ENCODE measurements at regions not wholly inside any gene's neighbourhood (a gene's known extent, or its start where the extent isn't known, plus 50 kb on each side); places are given as distances from the start of the nearest gene placed in this dataset.

DNA sequence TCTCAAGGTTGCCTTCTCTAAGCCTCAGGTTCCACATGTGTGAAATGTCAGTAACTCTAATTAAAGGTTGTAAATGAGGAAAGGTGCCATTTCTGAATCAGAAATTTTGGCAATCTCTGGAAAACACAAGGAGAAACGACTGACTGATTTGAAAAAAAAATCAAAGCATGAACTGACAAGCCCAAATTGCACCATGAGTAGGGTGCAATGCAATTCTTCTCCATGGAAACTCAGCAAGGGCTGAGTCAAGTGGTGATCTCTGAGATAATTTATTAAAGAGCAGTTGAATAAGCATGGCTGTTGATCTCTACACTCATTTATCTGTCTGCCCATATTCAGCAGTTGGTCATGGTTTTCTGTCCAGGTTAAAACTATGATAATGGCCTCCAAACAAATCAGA, 201.6 kb upstream of the CMC1 start:
- in situ Hi-C loops (cut with HindIII; ENCODE audit: extremely low pct_ligation_motif_present, low pct_unique_long_range_greater_than_20kb) (no loop called here), intact Hi-C loops (cut with micrococcal nuclease; ENCODE audit: unreplicated experiment) (no loop called here)
- H3K27ac ChIP-seq (ENCODE audit: extremely low read length, insufficient read depth, low read length) = no peak overlapping the region
- no peak overlapping the region for H2AFZ ChIP-seq (ENCODE audit: low read length)
- ATAC-seq (no peak), DNase-seq (ENCODE audit: low spot score) (no peak), FAIRE-seq (no peak)
- BruUV-seq (replicated peaks) = no TSS peak
- H3K27me3 ChIP-seq (ENCODE audit: control insufficient read depth in 1 of 2, insufficient read depth in 2 of 2, low read length in 2 of 2) = no peaks in the 10 kb centered on the region
- TF ChIP-seq MAF1 (CRISPR knock-in tag; IDR thresholded peaks at IDR 0.05; ENCODE audit: borderline replicate concordance) (no peak), RFX3 (CRISPR knock-in tag; IDR thresholded peaks at IDR 0.05) (no peak), AHR (CRISPR knock-in tag; IDR thresholded peaks at IDR 0.05) (no peak), IKZF1 (IDR thresholded peaks at IDR 0.05) (no peak)
- CTCF ChIA-PET (ENCODE audit: low intra/inter-chr PET ratio, low total read pairs) = no interaction called here
- H3K4me3 ChIP-seq (replicated peaks in 1 of 3; ENCODE audit: insufficient read depth in 1 of 3, low read depth in 2 of 3, low read length in 3 of 3) = no peak overlapping the region
- H3K36me3 ChIP-seq (replicated peaks in 1 of 2; ENCODE audit: control insufficient read depth in 1 of 2, insufficient read depth in 2 of 2, low read length in 2 of 2) = no peaks in the 10 kb centered on the region
- POLR2A ChIA-PET = no interaction called here
- H3K9ac ChIP-seq (ENCODE audit: insufficient read depth, low read depth, low read length) = no peak overlapping the region
- H3K79me2 ChIP-seq (ENCODE audit: insufficient read depth, low read length) = no peaks in the 10 kb centered on the region
- 0% methylated on average over 1 of the region's 1 CpG for WGBS (ENCODE audit: low lambda C conversion rate)
- H3K9me3 ChIP-seq (ENCODE audit: low read length) = no peaks in the 10 kb centered on the region
- no peaks in the 10 kb centered on the region for H4K20me1 ChIP-seq (ENCODE audit: insufficient read depth, low read length)
- H3K4me1 ChIP-seq (ENCODE audit: insufficient read depth, low read length) = no peaks in the 10 kb centered on the region
- H3K4me2 ChIP-seq (ENCODE audit: low read depth, low read length) = no peak overlapping the region

DNA sequence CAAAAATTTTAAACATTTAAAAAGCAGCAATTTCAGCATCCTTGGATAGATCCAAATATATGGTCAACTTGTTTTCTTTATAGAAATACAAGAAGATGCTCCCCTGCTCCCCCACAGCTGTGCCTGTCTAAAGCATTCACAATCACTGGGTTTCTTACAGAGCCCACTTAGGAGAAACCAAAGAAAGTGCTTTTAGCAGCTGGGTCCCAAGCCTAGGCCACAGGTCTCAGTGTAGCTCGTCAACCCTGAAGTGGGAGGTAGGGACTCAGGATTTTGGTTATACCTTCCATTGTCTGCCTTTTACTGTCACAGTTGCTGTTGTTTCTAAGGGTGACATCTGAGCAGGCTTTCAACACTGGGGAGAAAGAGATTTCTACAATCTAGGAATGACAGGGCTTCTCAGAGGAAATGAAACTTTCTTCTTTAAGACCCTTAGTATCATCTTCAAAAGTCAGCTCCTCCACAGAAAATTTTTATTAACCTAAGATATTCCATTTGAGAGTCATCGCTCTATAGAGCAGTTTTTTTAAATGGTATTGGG, 199.3 kb upstream of the CMC1 start:
- no TSS peak for BruUV-seq (replicated peaks)
- ChIA-PET CTCF (ENCODE audit: low intra/inter-chr PET ratio, low total read pairs) (no interaction called here), POLR2A (no interaction called here)
- DNase-seq (ENCODE audit: low spot score) = no peak
- no peaks in the 10 kb centered on the region for H3K79me2 ChIP-seq (ENCODE audit: insufficient read depth, low read length)
- intact Hi-C loops (cut with micrococcal nuclease; ENCODE audit: unreplicated experiment) = no loop called here
- in situ Hi-C loops (cut with HindIII; ENCODE audit: extremely low pct_ligation_motif_present, low pct_unique_long_range_greater_than_20kb) = no loop called here
- no peak overlapping the region for H2AFZ ChIP-seq (ENCODE audit: low read length)
- H3K9me3 ChIP-seq (ENCODE audit: low read length) = no peaks in the 10 kb centered on the region
- H3K4me2 ChIP-seq (ENCODE audit: low read depth, low read length) = no peak overlapping the region
- no peak for ATAC-seq
- no peaks in the 10 kb centered on the region for H4K20me1 ChIP-seq (ENCODE audit: insufficient read depth, low read length)
- no peak overlapping the region for H3K9ac ChIP-seq (ENCODE audit: insufficient read depth, low read depth, low read length)
- no peak for FAIRE-seq
- H3K27ac ChIP-seq (ENCODE audit: extremely low read length, insufficient read depth, low read length) = no peak overlapping the region
- H3K4me1 ChIP-seq (ENCODE audit: insufficient read depth, low read length) = no peaks in the 10 kb centered on the region
- no peak overlapping the region for H3K4me3 ChIP-seq (replicated peaks in 1 of 3; ENCODE audit: insufficient read depth in 1 of 3, low read depth in 2 of 3, low read length in 3 of 3)
- H3K36me3 ChIP-seq (replicated peaks in 1 of 2; ENCODE audit: control insufficient read depth in 1 of 2, insufficient read depth in 2 of 2, low read length in 2 of 2) = no peaks in the 10 kb centered on the region
- no peaks in the 10 kb centered on the region for H3K27me3 ChIP-seq (ENCODE audit: control insufficient read depth in 1 of 2, insufficient read depth in 2 of 2, low read length in 2 of 2)
- 0% methylated on average over 2 of the region's 2 CpGs for WGBS (ENCODE audit: low lambda C conversion rate)
- TF ChIP-seq, protein P1, sequence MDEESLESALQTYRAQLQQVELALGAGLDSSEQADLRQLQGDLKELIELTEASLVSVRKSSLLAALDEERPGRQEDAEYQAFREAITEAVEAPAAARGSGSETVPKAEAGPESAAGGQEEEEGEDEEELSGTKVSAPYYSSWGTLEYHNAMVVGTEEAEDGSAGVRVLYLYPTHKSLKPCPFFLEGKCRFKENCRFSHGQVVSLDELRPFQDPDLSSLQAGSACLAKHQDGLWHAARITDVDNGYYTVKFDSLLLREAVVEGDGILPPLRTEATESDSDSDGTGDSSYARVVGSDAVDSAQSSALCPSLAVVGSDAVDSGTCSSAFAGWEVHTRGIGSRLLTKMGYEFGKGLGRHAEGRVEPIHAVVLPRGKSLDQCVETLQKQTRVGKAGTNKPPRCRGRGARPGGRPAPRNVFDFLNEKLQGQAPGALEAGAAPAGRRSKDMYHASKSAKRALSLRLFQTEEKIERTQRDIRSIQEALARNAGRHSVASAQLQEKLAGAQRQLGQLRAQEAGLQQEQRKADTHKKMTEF (CRISPR knock-in tag; IDR thresholded peaks at IDR 0.05) = no peak
- TF ChIP-seq, protein P2, sequence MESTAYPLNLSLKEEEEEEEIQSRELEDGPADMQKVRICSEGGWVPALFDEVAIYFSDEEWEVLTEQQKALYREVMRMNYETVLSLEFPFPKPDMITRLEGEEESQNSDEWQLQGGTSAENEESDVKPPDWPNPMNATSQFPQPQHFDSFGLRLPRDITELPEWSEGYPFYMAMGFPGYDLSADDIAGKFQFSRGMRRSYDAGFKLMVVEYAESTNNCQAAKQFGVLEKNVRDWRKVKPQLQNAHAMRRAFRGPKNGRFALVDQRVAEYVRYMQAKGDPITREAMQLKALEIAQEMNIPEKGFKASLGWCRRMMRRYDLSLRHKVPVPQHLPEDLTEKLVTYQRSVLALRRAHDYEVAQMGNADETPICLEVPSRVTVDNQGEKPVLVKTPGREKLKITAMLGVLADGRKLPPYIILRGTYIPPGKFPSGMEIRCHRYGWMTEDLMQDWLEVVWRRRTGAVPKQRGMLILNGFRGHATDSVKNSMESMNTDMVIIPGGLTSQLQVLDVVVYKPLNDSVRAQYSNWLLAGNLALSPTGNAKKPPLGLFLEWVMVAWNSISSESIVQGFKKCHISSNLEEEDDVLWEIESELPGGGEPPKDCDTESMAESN (CRISPR knock-in tag; conservative IDR thresholded peaks at IDR 0.05) = no peak
- TF ChIP-seq, protein P3, sequence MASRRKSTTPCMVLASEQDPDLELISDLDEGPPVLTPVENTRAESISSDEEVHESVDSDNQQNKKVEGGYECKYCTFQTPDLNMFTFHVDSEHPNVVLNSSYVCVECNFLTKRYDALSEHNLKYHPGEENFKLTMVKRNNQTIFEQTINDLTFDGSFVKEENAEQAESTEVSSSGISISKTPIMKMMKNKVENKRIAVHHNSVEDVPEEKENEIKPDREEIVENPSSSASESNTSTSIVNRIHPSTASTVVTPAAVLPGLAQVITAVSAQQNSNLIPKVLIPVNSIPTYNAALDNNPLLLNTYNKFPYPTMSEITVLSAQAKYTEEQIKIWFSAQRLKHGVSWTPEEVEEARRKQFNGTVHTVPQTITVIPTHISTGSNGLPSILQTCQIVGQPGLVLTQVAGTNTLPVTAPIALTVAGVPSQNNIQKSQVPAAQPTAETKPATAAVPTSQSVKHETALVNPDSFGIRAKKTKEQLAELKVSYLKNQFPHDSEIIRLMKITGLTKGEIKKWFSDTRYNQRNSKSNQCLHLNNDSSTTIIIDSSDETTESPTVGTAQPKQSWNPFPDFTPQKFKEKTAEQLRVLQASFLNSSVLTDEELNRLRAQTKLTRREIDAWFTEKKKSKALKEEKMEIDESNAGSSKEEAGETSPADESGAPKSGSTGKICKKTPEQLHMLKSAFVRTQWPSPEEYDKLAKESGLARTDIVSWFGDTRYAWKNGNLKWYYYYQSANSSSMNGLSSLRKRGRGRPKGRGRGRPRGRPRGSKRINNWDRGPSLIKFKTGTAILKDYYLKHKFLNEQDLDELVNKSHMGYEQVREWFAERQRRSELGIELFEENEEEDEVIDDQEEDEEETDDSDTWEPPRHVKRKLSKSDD (CRISPR knock-in tag; IDR thresholded peaks at IDR 0.05; ENCODE audit: low read depth) = no peak
- TF ChIP-seq ZNF879 (CRISPR knock-in tag; IDR thresholded peaks at IDR 0.05) = no peak
- TF ChIP-seq, protein P4, sequence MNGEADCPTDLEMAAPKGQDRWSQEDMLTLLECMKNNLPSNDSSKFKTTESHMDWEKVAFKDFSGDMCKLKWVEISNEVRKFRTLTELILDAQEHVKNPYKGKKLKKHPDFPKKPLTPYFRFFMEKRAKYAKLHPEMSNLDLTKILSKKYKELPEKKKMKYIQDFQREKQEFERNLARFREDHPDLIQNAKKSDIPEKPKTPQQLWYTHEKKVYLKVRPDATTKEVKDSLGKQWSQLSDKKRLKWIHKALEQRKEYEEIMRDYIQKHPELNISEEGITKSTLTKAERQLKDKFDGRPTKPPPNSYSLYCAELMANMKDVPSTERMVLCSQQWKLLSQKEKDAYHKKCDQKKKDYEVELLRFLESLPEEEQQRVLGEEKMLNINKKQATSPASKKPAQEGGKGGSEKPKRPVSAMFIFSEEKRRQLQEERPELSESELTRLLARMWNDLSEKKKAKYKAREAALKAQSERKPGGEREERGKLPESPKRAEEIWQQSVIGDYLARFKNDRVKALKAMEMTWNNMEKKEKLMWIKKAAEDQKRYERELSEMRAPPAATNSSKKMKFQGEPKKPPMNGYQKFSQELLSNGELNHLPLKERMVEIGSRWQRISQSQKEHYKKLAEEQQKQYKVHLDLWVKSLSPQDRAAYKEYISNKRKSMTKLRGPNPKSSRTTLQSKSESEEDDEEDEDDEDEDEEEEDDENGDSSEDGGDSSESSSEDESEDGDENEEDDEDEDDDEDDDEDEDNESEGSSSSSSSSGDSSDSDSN (CRISPR knock-in tag; IDR thresholded peaks at IDR 0.05) = no peak

Data from HepG2 (cell line).